ENCODE measurements at regions not wholly inside any gene's neighbourhood (a gene's known extent, or its start where the extent isn't known, plus 50 kb on each side); places are given as distances from the start of the nearest gene placed in this dataset.
"Not testable (repeated sequence)": the region's sequence is repeated elsewhere in the genome, so short reads cannot be mapped to it uniquely, and the experiment has no call there.

GRCh38 chr12:119931402-119931801 is 54.3 kb upstream of the CIT start:
- Histone ChIP-seq H3K36me3 (ENCODE audit: control insufficient read depth, insufficient read depth, low read length, severe bottlenecking) (no peaks in the 10 kb centered on the region), H3K27me3 (replicated peaks; ENCODE audit: control insufficient read depth, insufficient read depth, low read length) (peaks cover 14% of the 10 kb centered on the region), H3K4me3 (ENCODE audit: low read length) (no peak overlapping the region), H3K9me3 (ENCODE audit: control insufficient read depth, low read length) (no peaks in the 10 kb centered on the region), H3K4me1 (ENCODE audit: control insufficient read depth, insufficient read depth, low read length) (no peaks in the 10 kb centered on the region), H3K9ac (ENCODE audit: low read length) (no peak overlapping the region)
- no peak for DNase-seq (ENCODE audit: low read depth)

- Histone ChIP-seq H3K36me3 (ENCODE audit: control insufficient read depth, insufficient read depth, low read length, severe bottlenecking) (no peaks in the 10 kb centered on the region), H3K27me3 (replicated peaks; ENCODE audit: control insufficient read depth, insufficient read depth, low read length) (peaks cover 9% of the 10 kb centered on the region), H3K9ac (ENCODE audit: low read length) (no peak overlapping the region), H3K9me3 (ENCODE audit: control insufficient read depth, low read length) (no peaks in the 10 kb centered on the region), H3K4me1 (ENCODE audit: control insufficient read depth, insufficient read depth, low read length) (no peaks in the 10 kb centered on the region), H3K4me3 (ENCODE audit: low read length) (no peak overlapping the region)
- DNase-seq (ENCODE audit: low read depth), result no peak
Measured at GRCh38 chr12:119932921-119933320, 55.8 kb upstream of the CIT start.

GRCh38 chr12:119934780-119935179 is 54.3 kb upstream of the BICDL1 start:
- not testable (repeated sequence) for H3K36me3 ChIP-seq (ENCODE audit: control insufficient read depth, insufficient read depth, low read length, severe bottlenecking); H3K4me1 ChIP-seq (ENCODE audit: control insufficient read depth, insufficient read depth, low read length); DNase-seq (ENCODE audit: low read depth); H3K9me3 ChIP-seq (ENCODE audit: control insufficient read depth, low read length); H3K4me3 ChIP-seq (ENCODE audit: low read length); H3K9ac ChIP-seq (ENCODE audit: low read length)
- peaks cover 10% of the 10 kb centered on the region for H3K27me3 ChIP-seq (replicated peaks; ENCODE audit: control insufficient read depth, insufficient read depth, low read length)

- Histone ChIP-seq H3K4me1 (ENCODE audit: control insufficient read depth, insufficient read depth, low read length) (peaks cover 3% of the 10 kb centered on the region), H3K4me3 (ENCODE audit: low read length) (no peak overlapping the region), H3K36me3 (ENCODE audit: control insufficient read depth, insufficient read depth, low read length, severe bottlenecking) (no peaks in the 10 kb centered on the region), H3K9ac (ENCODE audit: low read length) (no peak overlapping the region), H3K9me3 (ENCODE audit: control insufficient read depth, low read length) (no peaks in the 10 kb centered on the region), H3K27me3 (replicated peaks; ENCODE audit: control insufficient read depth, insufficient read depth, low read length) (peaks cover 3% of the 10 kb centered on the region)
- DNase-seq (ENCODE audit: low read depth), result no peak
Measured at GRCh38 chr12:119936705-119937311, 52.2 kb upstream of the BICDL1 start.

- peaks cover 3% of the 10 kb centered on the region for H3K27me3 ChIP-seq (replicated peaks; ENCODE audit: control insufficient read depth, insufficient read depth, low read length)
- peak; percentile 80 for DNase-seq (ENCODE audit: low read depth)
- H3K4me1 ChIP-seq (ENCODE audit: control insufficient read depth, insufficient read depth, low read length), result peaks cover 3% of the 10 kb centered on the region
- H3K36me3 ChIP-seq (ENCODE audit: control insufficient read depth, insufficient read depth, low read length, severe bottlenecking), result no peaks in the 10 kb centered on the region
- no peaks in the 10 kb centered on the region for H3K9me3 ChIP-seq (ENCODE audit: control insufficient read depth, low read length)
- H3K4me3 ChIP-seq (ENCODE audit: low read length), result no peak overlapping the region
- H3K9ac ChIP-seq (ENCODE audit: low read length), result no peak overlapping the region
Measured at GRCh38 chr12:119938049-119938667, 50.9 kb upstream of the BICDL1 start.

Data from adipocyte (in vitro differentiated cells).